B cell (primary cell): ENCODE measurements at regions not wholly inside any gene's neighbourhood (a gene's known extent, or its start where the extent isn't known, plus 50 kb on each side); places are given as distances from the start of the nearest gene placed in this dataset.

ENCODE experiments used
- CTCF ChIP-seq: fragments of 200-600 bp; IDR thresholded peaks from one replicate; pipeline ENCODE4 v1.8.0; 2022; ENCODE audit warnings: antibody characterized with exemption, mild to moderate bottlenecking
- EZH2 ChIP-seq: IDR thresholded peaks from 2 replicates; pipeline ENCODE4 v1.6.1; 2012; ENCODE audit warnings: borderline replicate concordance, low read depth, mild to moderate bottlenecking, moderate library complexity, low read length; ENCODE audit not compliant: insufficient read depth, poor library complexity, severe bottlenecking

- TF ChIP-seq CTCF (no peak), EZH2 (no peak)
Measured at GRCh38 chr15:39144051-39144450, 436.8 kb upstream of the THBS1 start.
